ENCODE measurements at regions not wholly inside any gene's neighbourhood (a gene's known extent, or its start where the extent isn't known, plus 50 kb on each side); places are given as distances from the start of the nearest gene placed in this dataset.

DNA sequence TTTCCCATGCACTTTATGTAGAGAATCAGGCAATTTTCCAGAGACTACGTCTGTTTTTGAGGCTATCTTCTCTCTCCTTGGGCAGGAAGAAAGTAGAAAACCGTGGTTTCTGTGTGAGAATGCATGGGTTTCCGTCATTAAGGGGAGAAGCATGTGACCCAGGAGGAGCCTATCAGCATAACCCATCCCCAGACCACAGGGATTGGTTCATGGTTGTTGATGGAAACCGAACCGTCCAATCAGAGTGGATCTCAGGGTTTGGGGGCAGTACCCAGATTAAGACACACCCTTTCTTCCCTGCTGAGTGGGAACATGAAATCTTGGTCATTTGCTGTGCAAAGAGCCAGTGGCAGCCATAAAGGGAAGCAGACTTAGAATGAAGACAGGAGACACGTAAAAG lies 517.8 kb downstream of the MN1 start:
- Histone ChIP-seq H3K4me3 (ENCODE audit: low read length) (no peak overlapping the region), H2AFZ (ENCODE audit: low read length) (no peak overlapping the region), H3K9ac (ENCODE audit: low read length) (no peak overlapping the region), H3K4me1 (ENCODE audit: low read length) (no peaks in the 10 kb centered on the region), H3F3A (ENCODE audit: insufficient read depth, low read length) (no peaks in the 10 kb centered on the region), H3K27ac (ENCODE audit: low read length) (no peak overlapping the region), H3K27me3 (replicated peaks; ENCODE audit: insufficient read depth, low read length) (peaks cover 68% of the 10 kb centered on the region), H3K9me2 (replicated peaks; ENCODE audit: insufficient read depth, low read length) (no peaks in the 10 kb centered on the region), H3K9me3 (replicated peaks; ENCODE audit: insufficient read depth, low read length) (no peaks in the 10 kb centered on the region), H3K4me2 (ENCODE audit: low read depth, low read length) (no peak overlapping the region), H3K79me2 (ENCODE audit: low read length) (no peaks in the 10 kb centered on the region), H3K36me3 (replicated peaks; ENCODE audit: insufficient read depth, low read length) (no peaks in the 10 kb centered on the region), H4K20me1 (ENCODE audit: insufficient read depth, low read length) (no peaks in the 10 kb centered on the region)
- DNase-seq: peak; percentile 37
- TF ChIP-seq EZH2phosphoT487 (IDR thresholded peaks at IDR 0.05; ENCODE audit: low read length) (no peak), EZH2 (optimal IDR thresholded peaks at IDR 0.05; ENCODE audit: low read depth, low read length) (no peak)
- TF ChIP-seq, protein P1, sequence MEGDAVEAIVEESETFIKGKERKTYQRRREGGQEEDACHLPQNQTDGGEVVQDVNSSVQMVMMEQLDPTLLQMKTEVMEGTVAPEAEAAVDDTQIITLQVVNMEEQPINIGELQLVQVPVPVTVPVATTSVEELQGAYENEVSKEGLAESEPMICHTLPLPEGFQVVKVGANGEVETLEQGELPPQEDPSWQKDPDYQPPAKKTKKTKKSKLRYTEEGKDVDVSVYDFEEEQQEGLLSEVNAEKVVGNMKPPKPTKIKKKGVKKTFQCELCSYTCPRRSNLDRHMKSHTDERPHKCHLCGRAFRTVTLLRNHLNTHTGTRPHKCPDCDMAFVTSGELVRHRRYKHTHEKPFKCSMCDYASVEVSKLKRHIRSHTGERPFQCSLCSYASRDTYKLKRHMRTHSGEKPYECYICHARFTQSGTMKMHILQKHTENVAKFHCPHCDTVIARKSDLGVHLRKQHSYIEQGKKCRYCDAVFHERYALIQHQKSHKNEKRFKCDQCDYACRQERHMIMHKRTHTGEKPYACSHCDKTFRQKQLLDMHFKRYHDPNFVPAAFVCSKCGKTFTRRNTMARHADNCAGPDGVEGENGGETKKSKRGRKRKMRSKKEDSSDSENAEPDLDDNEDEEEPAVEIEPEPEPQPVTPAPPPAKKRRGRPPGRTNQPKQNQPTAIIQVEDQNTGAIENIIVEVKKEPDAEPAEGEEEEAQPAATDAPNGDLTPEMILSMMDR (IDR thresholded peaks at IDR 0.05; ENCODE audit: low read length): no peak

DNA sequence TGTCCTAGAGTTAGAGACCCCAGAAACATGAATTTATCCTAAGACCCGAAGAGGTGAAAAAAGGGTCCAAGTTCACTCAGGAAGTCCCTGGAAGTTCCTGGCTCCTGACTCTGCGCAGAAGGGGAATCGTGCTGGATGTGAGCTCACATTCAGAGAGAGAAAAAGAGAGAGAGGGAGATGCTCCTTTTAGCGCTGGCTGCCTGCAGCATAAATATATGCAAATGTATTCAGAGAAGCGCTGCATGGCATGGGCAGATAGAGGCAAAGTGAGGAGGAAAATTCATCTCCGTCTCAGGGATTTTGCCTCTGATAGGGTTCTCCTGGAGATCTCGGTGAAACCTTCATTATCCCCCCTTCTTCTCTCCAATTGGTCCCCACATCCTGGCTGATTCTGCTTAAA lies 517.2 kb downstream of the MN1 start:
- H3K4me2 ChIP-seq (ENCODE audit: low read depth, low read length): no peak overlapping the region
- TF ChIP-seq EZH2phosphoT487 (IDR thresholded peaks at IDR 0.05; ENCODE audit: low read length) (no peak), EZH2 (optimal IDR thresholded peaks at IDR 0.05; ENCODE audit: low read depth, low read length) (no peak)
- TF ChIP-seq, protein P1 (IDR thresholded peaks at IDR 0.05; ENCODE audit: low read length): no peak
- no peaks in the 10 kb centered on the region for H3K79me2 ChIP-seq (ENCODE audit: low read length)
- H3F3A ChIP-seq (ENCODE audit: insufficient read depth, low read length): no peaks in the 10 kb centered on the region
- H3K36me3 ChIP-seq (replicated peaks; ENCODE audit: insufficient read depth, low read length): no peaks in the 10 kb centered on the region
- H3K9ac ChIP-seq (ENCODE audit: low read length): no peak overlapping the region
- H3K9me3 ChIP-seq (replicated peaks; ENCODE audit: insufficient read depth, low read length): no peaks in the 10 kb centered on the region
- no peak overlapping the region for H2AFZ ChIP-seq (ENCODE audit: low read length)
- H3K27me3 ChIP-seq (replicated peaks; ENCODE audit: insufficient read depth, low read length): peaks cover 70% of the 10 kb centered on the region
- H4K20me1 ChIP-seq (ENCODE audit: insufficient read depth, low read length): no peaks in the 10 kb centered on the region
- H3K4me3 ChIP-seq (ENCODE audit: low read length): no peak overlapping the region
- no peak for DNase-seq
- no peak overlapping the region for H3K27ac ChIP-seq (ENCODE audit: low read length)
- H3K9me2 ChIP-seq (replicated peaks; ENCODE audit: insufficient read depth, low read length): no peaks in the 10 kb centered on the region
- no peaks in the 10 kb centered on the region for H3K4me1 ChIP-seq (ENCODE audit: low read length)

- no peak overlapping the region for H3K4me3 ChIP-seq (ENCODE audit: low read length)
- DNase-seq: no peak
- H3K9me2 ChIP-seq (replicated peaks; ENCODE audit: insufficient read depth, low read length): no peaks in the 10 kb centered on the region
- no peaks in the 10 kb centered on the region for H3F3A ChIP-seq (ENCODE audit: insufficient read depth, low read length)
- no peaks in the 10 kb centered on the region for H3K4me1 ChIP-seq (ENCODE audit: low read length)
- no peaks in the 10 kb centered on the region for H4K20me1 ChIP-seq (ENCODE audit: insufficient read depth, low read length)
- no peaks in the 10 kb centered on the region for H3K36me3 ChIP-seq (replicated peaks; ENCODE audit: insufficient read depth, low read length)
- H3K4me2 ChIP-seq (ENCODE audit: low read depth, low read length): no peak overlapping the region
- peaks cover 74% of the 10 kb centered on the region for H3K27me3 ChIP-seq (replicated peaks; ENCODE audit: insufficient read depth, low read length)
- no peak overlapping the region for H2AFZ ChIP-seq (ENCODE audit: low read length)
- TF ChIP-seq, protein P1 (IDR thresholded peaks at IDR 0.05; ENCODE audit: low read length): no peak
- TF ChIP-seq EZH2 (optimal IDR thresholded peaks at IDR 0.05; ENCODE audit: low read depth, low read length): no peak
- no peak for TF ChIP-seq EZH2phosphoT487 (IDR thresholded peaks at IDR 0.05; ENCODE audit: low read length)
- no peaks in the 10 kb centered on the region for H3K79me2 ChIP-seq (ENCODE audit: low read length)
- no peaks in the 10 kb centered on the region for H3K9me3 ChIP-seq (replicated peaks; ENCODE audit: insufficient read depth, low read length)
- no peak overlapping the region for H3K27ac ChIP-seq (ENCODE audit: low read length)
- no peak overlapping the region for H3K9ac ChIP-seq (ENCODE audit: low read length)
These were observed 514.8 kb downstream of the MN1 start for GRCh38 chr22:27286711-27287110.

Measured in MM.1S (cell line).